ENCODE measurements at regions not wholly inside any gene's neighbourhood (a gene's known extent, or its start where the extent isn't known, plus 50 kb on each side); places are given as distances from the start of the nearest gene placed in this dataset.
"Not testable (repeated sequence)": the region's sequence is repeated elsewhere in the genome, so short reads cannot be mapped to it uniquely, and the experiment has no call there.

DNA sequence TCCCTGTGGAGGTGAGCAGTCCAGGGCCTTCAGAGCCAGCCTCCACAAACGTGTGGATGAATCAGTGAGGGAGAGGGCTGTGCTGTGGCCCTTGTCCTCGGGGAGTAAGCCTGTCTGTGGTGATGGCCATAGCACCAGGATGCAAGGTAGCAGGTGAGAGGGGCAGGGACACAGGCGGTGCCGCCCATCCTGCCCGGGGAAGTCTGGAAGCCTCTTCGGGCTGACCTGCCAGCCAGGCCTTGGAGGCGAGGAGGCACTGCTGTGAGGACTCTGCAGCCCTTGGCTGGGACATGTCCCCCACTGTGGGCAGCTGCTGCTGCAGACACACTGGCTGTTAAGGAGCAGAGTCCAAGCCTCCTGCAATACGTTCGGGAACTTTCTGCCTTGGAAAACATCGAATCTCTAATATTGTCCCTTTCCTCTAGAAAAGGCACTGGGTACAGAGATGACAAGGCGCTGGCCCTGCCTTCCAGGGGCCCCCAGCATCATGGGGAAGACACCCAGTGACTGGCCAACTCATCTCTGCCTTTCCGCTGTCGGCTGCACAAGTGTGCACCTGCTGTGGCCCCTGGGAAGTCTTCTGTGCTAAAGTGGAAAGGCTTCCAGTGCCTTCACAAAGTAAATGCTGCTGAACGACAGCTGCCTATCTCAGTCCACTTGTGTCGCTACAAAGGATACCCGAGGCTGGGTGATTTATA lies 101.4 kb downstream of the ADRA2C start:
- no peak for DNase-seq

DNA sequence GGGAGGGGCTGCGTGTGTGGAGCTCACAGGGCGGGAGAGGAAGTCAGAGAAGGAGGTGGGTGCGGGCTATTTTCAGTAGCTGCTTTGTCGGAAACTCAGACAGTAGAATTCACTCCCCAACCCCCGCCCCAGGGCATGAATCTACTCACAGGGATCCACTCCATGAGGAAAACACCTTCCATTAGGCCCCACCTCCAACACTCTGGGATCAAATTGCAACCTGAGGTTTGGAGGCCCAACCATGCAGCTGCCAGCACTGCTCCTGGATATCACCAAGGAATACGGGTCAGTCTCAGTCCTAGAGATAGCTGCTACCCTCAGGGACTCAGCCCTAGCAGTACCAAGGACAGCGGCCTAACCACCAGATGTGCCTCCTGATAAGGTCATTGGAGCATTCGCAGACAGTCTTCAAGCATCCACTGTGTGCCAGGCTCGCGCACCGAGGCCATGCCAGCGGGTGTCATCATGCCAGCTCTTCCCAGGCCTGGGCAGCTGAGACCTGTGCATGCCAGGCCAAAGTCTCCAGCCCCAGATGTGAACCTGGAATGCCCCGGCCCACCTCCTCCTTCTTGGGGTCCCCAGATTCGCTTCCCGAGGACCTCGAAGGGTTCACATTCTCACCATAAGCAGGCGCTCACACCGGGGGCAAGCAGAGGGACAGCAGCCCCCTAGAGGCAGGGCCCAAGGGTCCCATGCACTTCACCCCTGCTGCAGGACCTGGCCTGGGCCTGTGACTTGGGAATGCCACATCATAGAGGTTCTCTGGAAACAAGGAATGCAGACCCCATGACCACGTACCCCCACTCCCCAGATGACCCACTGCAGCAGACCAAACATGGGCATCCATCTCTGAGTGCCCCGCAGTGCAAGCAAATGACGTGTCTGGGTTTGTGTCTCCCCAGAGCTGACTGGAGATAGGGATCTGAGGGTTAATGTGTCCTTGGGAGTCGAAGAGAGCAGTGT lies 102.3 kb downstream of the ADRA2C start:
- DNase-seq: no peak

DNA sequence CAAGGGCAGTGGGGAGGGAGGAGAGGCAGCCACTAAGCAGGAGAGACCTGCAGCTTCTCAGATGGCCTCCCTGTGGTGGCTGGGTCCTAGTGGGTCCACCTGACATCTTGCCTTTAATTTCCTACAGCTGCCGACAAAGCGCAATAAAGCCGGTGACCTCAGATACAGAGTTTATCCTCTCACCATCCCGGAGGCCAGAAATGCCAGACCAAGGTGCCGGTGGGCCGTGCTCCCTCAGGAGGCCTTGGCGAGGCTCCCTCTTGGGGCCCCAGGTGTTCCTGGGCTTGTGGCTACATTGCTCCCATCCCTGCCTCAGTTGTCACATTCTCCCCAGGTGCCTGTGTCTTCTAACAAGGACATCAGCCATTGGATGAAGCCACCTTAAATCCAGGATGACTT lies 103.0 kb downstream of the ADRA2C start:
- DNase-seq: no peak

DNA sequence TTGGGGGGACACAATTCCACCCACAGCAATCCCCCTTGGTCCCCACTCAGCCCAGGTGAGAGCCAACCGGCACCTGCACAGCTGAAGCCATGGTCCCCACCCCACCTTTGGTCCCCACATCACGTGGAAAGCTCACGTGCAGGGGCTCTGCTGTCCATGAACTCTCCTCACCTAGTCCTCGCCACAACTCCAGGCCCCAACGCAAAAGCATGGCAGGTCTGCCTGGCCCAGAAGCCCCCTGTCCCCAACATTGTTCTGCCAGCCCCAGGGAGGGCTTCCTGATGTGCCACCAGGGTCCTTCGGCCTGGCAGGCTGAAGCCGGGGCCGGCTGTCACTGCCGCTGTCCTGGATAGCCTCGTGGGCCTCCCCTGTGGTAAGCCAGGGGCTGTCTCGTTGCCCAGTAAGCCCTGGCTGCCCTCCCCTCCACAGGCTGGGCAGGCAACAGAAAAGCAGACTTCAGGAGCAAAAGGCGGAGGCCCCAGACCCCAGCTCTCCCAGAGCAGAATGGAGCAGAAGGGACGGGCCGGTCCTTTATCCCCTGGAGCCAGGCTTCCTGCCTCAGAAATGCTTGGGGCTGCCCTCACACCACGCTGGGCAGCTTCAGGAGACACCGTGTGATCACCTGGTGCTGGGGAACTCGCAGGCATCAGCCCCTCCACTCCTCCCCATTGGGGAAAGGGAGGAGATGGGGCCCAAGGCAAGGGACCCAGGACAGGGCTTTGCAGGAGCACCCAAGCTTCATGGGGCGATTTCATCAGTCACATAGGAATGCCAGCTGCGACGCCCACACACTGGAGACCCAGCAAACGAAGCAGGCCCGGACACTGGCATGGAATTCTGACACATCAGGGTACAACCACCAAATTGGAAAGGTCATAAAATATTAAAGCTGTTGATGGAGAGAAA lies 103.7 kb downstream of the ADRA2C start:
- no peak for DNase-seq

DNA sequence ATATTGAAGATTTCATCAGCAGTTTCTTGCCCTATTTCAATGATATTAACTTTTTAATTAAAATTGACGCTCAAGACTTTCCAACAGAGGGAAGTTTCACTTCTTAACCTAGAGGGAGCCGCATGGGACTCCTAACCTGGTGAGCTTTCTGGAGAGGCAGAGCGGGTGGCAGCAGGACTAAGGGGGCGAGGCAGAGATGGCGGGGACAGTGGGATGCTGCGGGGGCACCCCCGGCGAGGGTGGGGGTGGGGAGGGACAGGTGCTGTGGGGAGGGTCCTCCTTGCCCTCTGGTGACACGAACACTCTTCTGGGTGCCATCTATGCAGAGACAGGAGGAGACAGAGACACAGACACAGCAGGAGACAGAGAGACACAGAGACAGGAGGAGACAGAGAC lies 104.4 kb downstream of the ADRA2C start:
- no peak for DNase-seq

DNA sequence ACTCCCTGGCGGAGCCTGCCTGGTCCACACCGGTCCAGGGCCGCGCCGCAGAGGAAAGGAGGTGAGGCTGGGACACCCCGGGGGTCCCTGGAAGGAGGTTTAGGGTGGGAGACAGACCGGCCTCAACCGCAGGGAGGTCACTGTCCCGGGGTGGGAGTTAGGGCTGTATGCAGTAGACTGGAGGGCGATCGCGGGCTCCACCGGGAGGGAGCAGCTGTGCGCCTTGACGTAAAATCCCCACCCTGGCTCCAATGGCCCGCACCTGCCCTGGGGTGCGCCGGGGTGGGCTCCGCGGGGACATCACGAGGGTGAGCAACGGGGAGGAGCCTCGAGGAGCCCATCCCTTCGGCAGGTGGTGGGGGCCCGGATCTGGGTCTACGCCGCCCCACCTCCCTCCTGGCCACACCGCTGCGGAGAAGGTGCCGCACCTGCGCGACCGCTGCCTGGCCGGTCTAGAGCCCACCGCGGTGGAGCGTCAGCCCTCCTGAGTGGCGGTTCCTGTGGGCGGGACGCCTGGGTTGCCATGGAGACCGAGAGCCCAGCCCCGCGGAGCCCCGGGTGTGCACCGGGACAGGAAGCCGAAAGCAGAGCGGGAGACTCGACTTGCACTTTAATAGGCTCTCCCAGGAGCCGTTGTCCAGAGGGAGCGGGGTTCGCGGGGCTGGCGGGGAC lies 105.1 kb downstream of the ADRA2C start:
- DNase-seq: no peak

DNA sequence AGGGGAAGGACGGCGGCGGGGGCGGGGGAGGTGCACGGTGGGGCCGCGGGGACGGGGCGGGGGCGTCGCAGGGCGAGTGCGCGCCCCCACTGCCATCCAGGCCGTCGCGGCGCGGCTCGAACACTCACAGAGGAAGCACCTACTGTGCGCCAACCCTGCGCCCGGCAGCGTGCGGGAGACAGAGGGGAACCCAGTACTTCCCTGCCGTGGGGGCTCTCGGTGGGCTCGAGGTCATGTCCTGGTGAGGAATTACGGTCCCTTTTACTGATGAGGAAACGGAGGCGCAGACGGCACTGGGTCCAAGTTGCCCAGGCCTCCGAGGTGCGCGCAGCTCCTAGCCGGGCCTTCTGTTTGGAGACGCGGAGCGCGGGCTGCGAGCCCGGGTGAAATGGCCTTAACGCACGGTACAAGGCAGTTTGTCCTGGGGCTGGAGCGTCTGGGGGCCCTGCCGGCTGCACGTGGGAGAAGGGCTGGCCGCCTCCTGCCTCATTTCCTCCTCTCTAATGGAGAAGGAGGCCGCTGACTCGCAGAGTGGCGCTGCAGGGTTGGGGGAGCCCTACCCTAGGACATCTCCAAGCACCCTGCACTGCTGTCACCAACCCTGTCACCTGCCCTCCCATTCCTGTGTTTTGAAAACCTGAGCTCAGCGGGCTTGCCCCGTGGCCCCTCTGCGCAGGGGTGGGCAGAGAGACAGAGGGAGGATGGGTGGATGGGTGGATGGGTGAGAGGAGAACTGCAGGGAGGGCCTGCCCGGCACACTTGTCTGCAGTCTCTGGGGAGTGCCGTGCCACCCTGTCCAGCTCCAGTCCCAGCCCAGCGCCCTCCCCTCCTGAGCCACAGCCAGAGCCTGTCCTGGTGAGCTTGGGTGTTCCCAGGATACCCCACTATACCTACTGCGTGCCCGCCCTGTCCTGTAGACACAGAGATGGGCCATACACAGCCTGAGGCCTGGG lies 106.0 kb downstream of the ADRA2C start:
- no peak for DNase-seq

DNA sequence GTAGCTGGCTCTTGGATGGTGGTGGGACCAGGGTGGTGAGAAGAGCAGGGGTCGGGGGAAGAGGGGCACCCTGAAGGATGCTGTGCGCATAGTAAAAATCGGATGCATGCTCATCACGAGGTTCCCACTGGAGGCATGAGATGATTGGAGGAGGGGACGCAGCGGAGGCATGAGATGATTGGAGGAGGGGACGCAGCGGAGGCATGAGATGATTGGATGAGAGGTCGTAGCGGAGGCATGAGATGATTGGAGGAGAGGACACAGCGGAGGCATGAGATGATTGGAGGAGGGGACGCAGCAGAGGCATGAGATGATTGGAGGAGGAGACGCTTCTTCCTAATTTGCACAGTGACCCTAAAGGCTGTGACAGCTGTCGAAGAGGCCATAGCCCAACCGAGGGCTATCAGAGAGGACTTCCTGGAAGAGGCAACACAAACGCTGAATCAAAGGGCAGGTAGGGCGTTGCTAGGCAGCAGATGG lies 106.7 kb downstream of the ADRA2C start:
- DNase-seq: no peak

DNA sequence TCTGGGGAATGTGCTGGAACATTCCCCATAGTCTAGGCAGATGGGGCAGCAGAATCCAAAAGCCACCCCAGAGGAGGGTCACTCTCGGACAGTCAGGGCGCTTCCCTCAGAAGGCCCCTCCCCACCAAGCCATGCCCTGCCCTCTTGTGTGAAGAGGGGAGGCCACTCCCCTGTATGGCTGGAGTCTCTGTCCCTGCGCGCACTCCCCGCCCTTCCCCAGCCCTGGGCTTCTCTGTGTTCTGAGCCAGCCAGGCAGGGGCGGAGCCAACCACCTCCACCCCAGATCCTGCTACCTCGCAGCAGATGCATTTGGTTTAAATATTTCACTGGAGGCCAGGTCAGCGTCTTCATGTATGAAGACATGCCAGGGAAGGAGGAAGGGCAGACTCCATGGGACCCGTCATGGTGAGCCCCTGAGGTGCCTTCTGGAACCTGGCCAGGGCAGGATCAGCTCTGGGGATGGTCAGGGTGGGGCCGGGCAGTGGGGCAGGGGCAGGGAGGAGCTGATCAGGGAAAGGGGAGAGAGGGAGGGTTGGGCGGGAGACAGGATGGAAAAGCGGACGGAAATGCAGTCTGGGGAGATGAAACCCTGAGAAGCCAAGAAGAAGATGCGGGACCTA lies 107.3 kb downstream of the ADRA2C start:
- no peak for DNase-seq

DNA sequence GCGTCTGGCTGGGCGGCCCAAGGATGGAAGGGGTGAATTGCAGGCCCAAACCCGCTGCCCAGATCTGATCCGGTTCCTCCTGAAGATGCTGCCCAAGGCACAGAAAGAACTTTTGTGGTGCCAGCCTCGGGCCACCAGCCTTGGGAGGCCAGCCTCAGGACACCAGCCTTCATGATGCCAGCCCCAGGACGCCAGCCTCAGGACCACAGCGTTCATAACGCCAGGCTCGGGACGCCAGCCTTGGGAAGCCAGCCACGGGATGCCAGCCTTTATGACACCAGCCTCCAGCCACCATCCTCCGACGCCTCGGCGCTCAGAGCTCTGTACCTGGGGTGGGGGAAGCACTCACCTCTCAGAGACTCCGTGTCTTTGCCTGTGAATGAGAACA lies 107.8 kb downstream of the ADRA2C start:
- DNase-seq: no peak

DNA sequence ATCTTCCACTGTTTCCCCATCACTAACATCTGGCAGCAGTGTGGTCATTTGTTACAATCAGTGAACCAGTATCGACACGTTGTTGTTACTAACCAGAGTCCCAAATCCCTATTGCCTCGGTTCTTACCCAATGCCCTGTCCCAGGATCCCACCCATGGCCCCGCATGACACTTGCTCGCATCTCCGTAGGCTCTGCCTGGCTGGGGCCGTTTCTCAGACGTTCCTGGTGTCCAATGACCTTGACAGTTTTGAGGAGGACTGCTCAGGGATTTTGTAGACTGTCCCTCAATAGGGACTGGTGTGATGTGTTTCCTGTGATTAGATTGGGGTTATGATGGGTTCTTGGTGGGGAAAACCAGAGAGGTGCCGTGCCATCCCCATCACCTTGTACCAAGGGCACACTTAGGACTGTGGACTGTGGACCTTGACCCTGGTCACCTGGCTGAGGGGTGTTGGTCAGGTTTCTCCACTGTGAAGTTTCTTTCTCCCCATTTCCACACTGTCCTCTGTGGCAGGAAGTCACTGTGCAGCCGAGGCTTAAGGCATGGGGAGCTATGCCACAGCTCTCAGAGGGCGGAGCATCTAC lies 108.4 kb downstream of the ADRA2C start:
- DNase-seq: no peak

DNA sequence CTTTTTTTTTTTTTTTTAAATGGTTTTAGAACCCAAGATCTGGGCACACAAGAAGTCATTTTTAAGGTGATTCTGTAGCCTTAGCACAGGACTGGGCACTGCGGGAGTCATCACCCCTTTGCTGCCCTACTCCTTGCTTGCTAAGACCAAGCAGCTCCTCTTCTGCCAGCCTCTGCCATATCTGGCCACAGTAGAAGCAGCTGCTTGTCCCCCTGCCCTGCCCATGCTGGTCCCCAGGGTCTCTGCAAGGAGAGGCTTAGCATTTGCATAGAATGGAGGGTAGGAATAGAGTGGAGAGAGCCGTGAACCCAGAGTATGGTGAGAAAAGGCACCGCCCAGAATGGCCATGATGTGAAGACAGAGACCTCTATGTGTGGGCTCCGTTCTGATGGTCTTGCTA lies 109.3 kb downstream of the ADRA2C start:
- DNase-seq: no peak

DNA sequence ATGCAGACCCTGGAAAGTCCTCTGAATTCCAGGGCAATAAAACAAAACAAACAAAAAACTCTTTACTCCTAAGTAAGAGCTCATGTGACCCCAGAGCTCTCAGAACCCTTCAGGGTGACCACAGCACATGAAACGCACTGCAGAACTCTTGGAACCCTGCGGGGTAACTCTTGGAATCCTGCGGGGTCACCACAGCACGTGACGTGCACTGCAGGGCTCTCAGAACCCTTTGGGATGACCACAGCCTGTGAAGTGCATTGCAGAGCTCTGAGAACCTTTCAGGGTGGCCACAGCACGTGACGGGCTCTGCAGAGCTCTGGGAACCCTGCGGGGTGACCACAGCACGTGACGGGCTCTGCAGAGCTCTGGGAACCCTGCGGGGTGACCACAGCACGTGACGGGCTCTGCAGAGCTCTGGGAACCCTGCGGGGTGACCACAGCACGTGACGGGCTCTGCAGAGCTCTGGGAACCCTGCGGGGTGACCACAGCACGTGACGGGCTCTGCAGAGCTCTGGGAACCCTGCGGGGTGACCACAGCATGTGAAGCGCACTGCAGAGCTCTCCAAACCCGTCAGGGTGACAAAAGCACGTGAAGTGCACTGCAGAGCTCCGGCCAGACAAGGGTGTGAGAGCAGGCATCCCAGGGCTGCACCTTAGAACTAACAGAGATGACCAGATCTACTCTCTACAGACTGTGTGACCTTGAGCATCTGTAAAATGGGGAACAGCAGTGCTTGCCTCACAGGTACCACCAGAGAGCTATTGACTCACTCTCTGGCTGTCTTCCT lies 110.1 kb downstream of the ADRA2C start:
- DNase-seq: not testable (repeated sequence)

DNA sequence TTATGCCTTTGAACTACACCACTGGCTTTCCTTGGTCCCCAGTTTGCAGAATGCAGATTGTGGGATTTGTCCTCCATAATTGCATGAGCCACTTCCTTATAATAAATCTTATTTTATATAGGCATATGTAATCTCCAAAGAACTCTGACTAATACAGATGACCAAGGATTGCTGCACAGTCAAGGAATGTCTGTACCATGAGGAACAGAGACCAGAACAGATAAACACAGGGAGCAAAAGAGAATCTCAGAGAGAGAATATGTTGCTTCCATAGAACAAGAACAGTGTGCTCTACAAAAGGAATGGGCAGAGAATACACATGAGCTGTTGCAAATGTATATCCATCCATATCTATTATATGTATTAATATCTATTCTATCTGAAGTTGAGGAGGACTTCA lies 111.1 kb downstream of the ADRA2C start:
- DNase-seq: no peak

DNA sequence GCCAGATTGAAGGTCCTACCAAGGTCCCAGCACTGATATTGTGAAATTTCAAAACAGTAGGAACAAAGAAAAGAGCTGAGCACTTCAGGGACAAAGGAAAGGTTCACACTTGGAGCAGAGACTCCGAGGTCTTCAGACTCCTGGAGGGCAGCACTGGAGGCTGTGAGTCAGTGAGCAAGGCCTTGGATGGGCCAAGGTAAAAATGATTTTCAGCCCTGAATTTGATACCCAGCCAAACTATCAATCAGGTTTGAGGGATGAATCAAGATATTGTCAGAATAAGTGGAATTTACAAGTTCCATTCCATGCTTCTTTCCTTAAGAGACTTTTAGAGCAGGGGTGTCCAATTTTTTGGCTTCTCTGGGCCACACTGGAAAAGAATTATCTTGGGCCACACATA lies 111.7 kb downstream of the ADRA2C start:
- no peak for DNase-seq

DNA sequence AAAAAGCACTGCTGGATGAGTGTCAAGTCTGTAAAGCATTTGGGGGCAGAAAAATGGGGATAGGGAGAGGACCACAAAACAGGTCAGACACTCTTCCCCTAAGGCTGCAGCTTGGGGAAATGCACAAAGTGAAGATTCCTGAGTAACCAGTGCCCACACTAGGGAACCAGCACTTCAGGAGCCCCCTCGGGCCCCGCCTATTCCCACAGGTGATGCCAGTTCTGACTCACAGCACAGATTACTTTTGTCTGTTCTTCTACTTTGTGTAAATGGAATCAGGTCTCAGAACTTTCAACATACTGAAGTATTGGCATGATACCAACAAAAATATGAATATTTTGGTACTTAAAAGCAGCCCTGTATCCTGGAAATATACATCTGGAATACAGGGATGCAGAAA lies 112.5 kb downstream of the ADRA2C start:
- no peak for DNase-seq

DNA sequence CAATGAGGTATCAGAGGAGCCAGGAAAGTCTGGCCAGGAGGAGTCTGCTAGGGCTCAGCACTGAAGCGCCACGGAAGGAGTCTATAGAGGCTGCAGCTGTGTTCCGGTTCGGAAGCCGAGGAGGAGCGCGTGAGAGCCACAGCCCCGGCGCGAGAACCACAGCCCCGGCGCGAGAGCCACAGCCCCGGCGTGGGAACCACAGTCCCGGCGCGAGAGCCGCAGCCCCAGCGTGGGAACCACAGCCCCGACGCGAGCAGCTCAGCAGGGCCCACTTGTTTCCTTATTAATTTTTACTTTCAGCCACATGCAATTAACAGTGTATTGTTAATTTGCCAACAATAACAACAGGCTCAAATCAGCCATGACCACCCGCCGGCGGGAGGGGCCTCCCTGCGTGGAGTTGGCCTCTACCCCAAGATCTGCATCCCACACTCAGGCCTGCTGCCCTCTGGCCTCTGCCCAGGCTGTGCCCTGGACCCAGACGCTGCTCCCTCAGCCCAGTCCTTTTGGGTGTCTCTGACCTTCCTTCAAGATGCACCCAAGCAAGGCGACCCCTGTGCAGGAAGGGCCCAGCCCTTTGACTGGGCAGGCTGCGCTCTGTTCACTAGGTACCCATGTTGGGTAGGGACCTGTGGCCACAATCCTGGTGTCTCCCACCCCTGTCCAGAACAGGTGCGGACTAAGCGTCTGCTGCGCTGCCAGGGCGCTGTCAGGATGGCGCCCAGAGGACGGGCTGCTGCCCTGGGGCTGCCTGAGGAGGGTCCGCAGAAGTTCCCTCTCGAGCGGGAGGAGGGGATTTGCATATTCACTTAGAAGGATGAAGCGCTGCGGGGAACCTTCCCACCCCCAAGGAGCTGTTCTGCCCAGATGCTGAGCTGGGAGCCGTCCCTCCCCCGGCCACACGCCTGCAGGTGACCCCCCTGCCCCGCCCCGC lies 113.8 kb downstream of the ADRA2C start:
- peak; percentile 4 for DNase-seq

DNA sequence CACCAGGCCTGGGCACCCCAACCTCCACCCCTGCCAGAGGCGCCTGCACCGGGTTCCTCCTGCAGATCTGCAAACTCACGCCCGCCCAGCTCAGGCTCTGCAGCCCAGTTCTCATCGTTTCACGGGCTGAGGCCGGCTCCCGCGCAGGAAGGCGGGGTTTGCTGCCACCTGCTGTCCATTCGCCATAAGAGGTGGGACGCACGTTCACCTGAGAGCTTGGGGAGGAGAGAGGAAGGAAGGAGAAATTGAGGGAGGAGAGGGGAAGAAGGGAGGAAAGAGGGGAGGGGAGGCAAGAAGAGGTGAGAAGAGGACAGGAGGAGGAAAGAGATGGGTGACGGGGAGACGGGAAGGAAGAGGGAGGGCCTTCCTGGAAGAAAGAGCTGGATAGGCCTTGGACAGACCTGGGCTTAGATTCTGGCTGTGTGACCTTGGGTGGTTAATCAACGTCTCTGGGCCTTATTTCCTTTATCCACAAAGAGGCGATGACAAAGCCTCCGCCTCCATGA lies 114.5 kb downstream of the ADRA2C start:
- DNase-seq: peak; percentile 42

All from central memory CD4-positive, alpha-beta T cell (primary cell).